DMS114 treated with DMSO at 0.1 percent for 48 hours (cell line): ENCODE measurements at regions not wholly inside any gene's neighbourhood (a gene's known extent, or its start where the extent isn't known, plus 50 kb on each side); places are given as distances from the start of the nearest gene placed in this dataset.
A peak's percentile ranks its signal among the peaks of the same experiment; 100 is the strongest.
"Not testable (repeated sequence)": the region's sequence is repeated elsewhere in the genome, so short reads cannot be mapped to it uniquely, and the experiment has no call there.

Source experiments
- DNase-seq: peaks from one replicate; lab custom pipeline; 2025; ENCODE audit not compliant: unreplicated experiment; lab: John Stamatoyannopoulos, UW

GRCh38 chr14:80056497-80056801 is 154.9 kb downstream of the DIO2 start:
- no peak for DNase-seq

GRCh38 chr14:80055667-80056496 is 155.4 kb downstream of the DIO2 start:
- DNase-seq: peak; percentile 49

GRCh38 chr14:80055226-80055625 is 156.1 kb downstream of the DIO2 start:
- DNase-seq: no peak

GRCh38 chr14:80054020-80054419 is 157.3 kb downstream of the DIO2 start:
- no peak for DNase-seq

- no peak for DNase-seq
These were observed 162.2 kb downstream of the DIO2 start for GRCh38 chr14:80049055-80049454.

GRCh38 chr14:80047761-80048160 is 163.5 kb downstream of the DIO2 start:
- no peak for DNase-seq

GRCh38 chr14:80037349-80037748 is 174.0 kb downstream of the DIO2 start:
- DNase-seq: no peak

- no peak for DNase-seq
These were observed 186.9 kb downstream of the DIO2 start for GRCh38 chr14:80024417-80024816.

GRCh38 chr14:80018476-80018875 is 192.8 kb downstream of the DIO2 start:
- not testable (repeated sequence) for DNase-seq

- DNase-seq: no peak
These were observed 193.5 kb downstream of the DIO2 start for GRCh38 chr14:80017795-80018194.

- not testable (repeated sequence) for DNase-seq
These were observed 201.1 kb downstream of the DIO2 start for GRCh38 chr14:80010245-80010644.

- no peak for DNase-seq
These were observed 205.7 kb downstream of the DIO2 start for GRCh38 chr14:80005561-80005960.

GRCh38 chr14:80004871-80005270 is 206.4 kb downstream of the DIO2 start:
- no peak for DNase-seq

GRCh38 chr14:80003138-80003537 is 208.2 kb downstream of the DIO2 start:
- DNase-seq: no peak

GRCh38 chr14:79997509-79998208 is 213.6 kb downstream of the DIO2 start:
- no peak for DNase-seq

- DNase-seq: no peak
These were observed 218.7 kb downstream of the DIO2 start for GRCh38 chr14:79992407-79993198.

- DNase-seq: no peak
These were observed 219.4 kb downstream of the DIO2 start for GRCh38 chr14:79991866-79992265.

GRCh38 chr14:79989990-79990389 is 221.3 kb downstream of the DIO2 start:
- no peak for DNase-seq

GRCh38 chr14:79986251-79986650 is 225.1 kb downstream of the DIO2 start:
- DNase-seq: no peak

GRCh38 chr14:79972230-79972629 is 239.1 kb downstream of the DIO2 start:
- no peak for DNase-seq

- no peak for DNase-seq
These were observed 240.0 kb downstream of the DIO2 start for GRCh38 chr14:79971330-79971729.

GRCh38 chr14:79967453-79967852 is 243.9 kb downstream of the DIO2 start:
- DNase-seq: no peak
